MCF 10A (cell line): ENCODE measurements at regions not wholly inside any gene's neighbourhood (a gene's known extent, or its start where the extent isn't known, plus 50 kb on each side); places are given as distances from the start of the nearest gene placed in this dataset.

Experiments
- BruUV-seq: library from RNA; stranded (reverse); fragments of 400-500 nt; replicated peaks from 2 replicates; lab custom pipeline; 2021; lab: Mats Ljungman, UMichigan
- CTCF ChIA-PET: fragments of 300-600 bp; sonication (Branson Sonifier 250); formaldehyde crosslinking; extraction: SDS; loops from one replicate; lab custom pipeline; 2021; ENCODE audit warnings: antibody characterized with exemption, inconsistent platforms; lab: Yijun Ruan, JAX
- POLR2A ChIA-PET: fragments of 300-600, 350-650 bp; sonication (Branson Sonifier 250); formaldehyde crosslinking; extraction: SDS; loops from one replicate; lab custom pipeline; 2020; ENCODE audit warnings: antibody characterized with exemption, inconsistent platforms; lab: Yijun Ruan, JAX
- DNase-seq: peaks from one replicate; pipeline ENCODE4 v3.0.0-alpha.2; 2018; ENCODE audit not compliant: unreplicated experiment
- H3K27ac Mint-ChIP-seq: one replicate; pipeline ENCODE4 v1.8.0; 2022; ENCODE audit warnings: mild to moderate bottlenecking, low read depth, mixed read lengths; ENCODE audit not compliant: unreplicated experiment
- H3K27me3 Mint-ChIP-seq: one replicate; pipeline ENCODE4 v1.8.0; 2022; ENCODE audit warnings: mixed read lengths; ENCODE audit not compliant: insufficient read depth, unreplicated experiment
- H3K36me3 Mint-ChIP-seq: one replicate; pipeline ENCODE4 v1.8.0; 2022; ENCODE audit warnings: mild to moderate bottlenecking, moderate library complexity, mixed read lengths; ENCODE audit not compliant: insufficient read depth, unreplicated experiment
- H3K4me1 Mint-ChIP-seq: one replicate; pipeline ENCODE4 v1.8.0; 2022; ENCODE audit warnings: mixed read lengths; ENCODE audit not compliant: insufficient read depth, unreplicated experiment
- H3K4me3 Mint-ChIP-seq: one replicate; pipeline ENCODE4 v1.8.0; 2022; ENCODE audit warnings: mild to moderate bottlenecking, moderate library complexity, mixed read lengths; ENCODE audit not compliant: unreplicated experiment
- H3K9me3 Mint-ChIP-seq: one replicate; pipeline ENCODE4 v1.8.0; 2022; ENCODE audit warnings: mixed read lengths; ENCODE audit not compliant: unreplicated experiment
- CTCF ChIP-seq: fragments of 200-600 bp; IDR thresholded peaks from one replicate; pipeline ENCODE4 v1.8.0; 2022; ENCODE audit warnings: antibody characterized with exemption, mild to moderate bottlenecking; ENCODE audit not compliant: unreplicated experiment
- intact Hi-C: fragments of 100-400 bp; cut with micrococcal nuclease; formaldehyde crosslinking; loops from 2 replicates; pipeline ENCODE4 v1.14.1; 2022

GRCh38 chr7:67392596-67393438, 396.2 kb downstream of the TYW1 start:
- intact Hi-C loops, result no loop called here
- TF ChIP-seq CTCF, result no peak
- no TSS peak for BruUV-seq
- Mint-ChIP-seq H3K36me3 (no peaks in the 10 kb centered on the region), H3K4me1 (no peaks in the 10 kb centered on the region), H3K9me3 (peaks cover 10% of the 10 kb centered on the region), H3K27ac (no peak overlapping the region), H3K27me3 (no peaks in the 10 kb centered on the region), H3K4me3 (no peak overlapping the region)
- POLR2A ChIA-PET, result no interaction called here
- CTCF ChIA-PET, result interaction anchor here (0.6 kb wide), 1 partner anchor 14 kb away, joined by 4 read pairs; no protein-coding TSS in a partner anchor
- DNase-seq, result no peak

GRCh38 chr7:67393903-67394302, 397.3 kb downstream of the TYW1 start:
- no peaks in the 10 kb centered on the region for H3K36me3 Mint-ChIP-seq

GRCh38 chr7:67398916-67399315, 402.3 kb downstream of the TYW1 start:
- POLR2A ChIA-PET, result no interaction called here
- no peak for DNase-seq

More at GRCh38 chr7:67393903-67394302, 397.3 kb downstream of the TYW1 start:
- POLR2A ChIA-PET, result no interaction called here
- DNase-seq, result no peak
- Mint-ChIP-seq H3K9me3 (peaks cover 7% of the 10 kb centered on the region), H3K4me1 (no peaks in the 10 kb centered on the region), H3K27ac (no peak overlapping the region), H3K4me3 (no peak overlapping the region), H3K27me3 (no peaks in the 10 kb centered on the region)
- no TSS peak for BruUV-seq
- no peak for TF ChIP-seq CTCF
- CTCF ChIA-PET, result no interaction called here
- intact Hi-C loops, result no loop called here

More at GRCh38 chr7:67398916-67399315, 402.3 kb downstream of the TYW1 start:
- Mint-ChIP-seq H3K4me3 (no peak overlapping the region), H3K4me1 (no peaks in the 10 kb centered on the region), H3K9me3 (no peaks in the 10 kb centered on the region), H3K36me3 (no peaks in the 10 kb centered on the region), H3K27ac (no peak overlapping the region), H3K27me3 (no peaks in the 10 kb centered on the region)
- intact Hi-C loops, result no loop called here
- no TSS peak for BruUV-seq
- TF ChIP-seq CTCF, result no peak
- CTCF ChIA-PET, result interaction anchor here (1.1 kb wide), 1 partner anchor 28 kb away, joined by 3 read pairs; no protein-coding TSS in a partner anchor
